ENCODE measurements at regions not wholly inside any gene's neighbourhood (a gene's known extent, or its start where the extent isn't known, plus 50 kb on each side); places are given as distances from the start of the nearest gene placed in this dataset.
"Not testable (repeated sequence)": the region's sequence is repeated elsewhere in the genome, so short reads cannot be mapped to it uniquely, and the experiment has no call there.

DNA sequence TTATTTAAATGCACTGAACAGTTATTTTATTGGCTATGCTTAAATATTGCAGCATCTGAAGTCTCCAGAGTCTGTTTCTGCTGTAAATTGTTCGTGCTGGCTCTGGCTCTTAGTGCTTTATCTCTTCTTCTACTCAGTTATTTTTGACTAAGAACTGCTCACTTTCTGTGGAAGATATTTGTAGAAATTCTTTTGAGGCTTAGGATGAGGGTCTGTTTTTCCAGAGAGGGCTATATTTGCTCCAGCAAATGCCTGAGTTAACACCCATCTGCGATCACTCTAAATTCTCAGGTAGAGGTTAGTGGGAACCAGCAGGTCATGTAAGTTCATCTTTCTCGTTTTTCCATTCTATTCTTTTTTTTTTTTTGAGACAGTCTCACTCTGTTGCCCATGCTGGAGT, 71.1 kb downstream of the ARL6IP4 start:
- TF ChIP-seq TARDBP (IDR thresholded peaks at IDR 0.05) (no peak), BHLHE40 (IDR thresholded peaks at IDR 0.05; ENCODE audit: borderline replicate concordance) (no peak), ZNF384 (IDR thresholded peaks at IDR 0.05) (no peak), CTBP1 (IDR thresholded peaks at IDR 0.05; ENCODE audit: borderline replicate concordance) (no peak), LEF1 (IDR thresholded peaks at IDR 0.05; ENCODE audit: borderline replicate concordance) (no peak), SUZ12 (IDR thresholded peaks at IDR 0.05) (no peak), SP1 (IDR thresholded peaks at IDR 0.05) (no peak), L3MBTL2 (conservative IDR thresholded peaks at IDR 0.05) (no peak), ARNT (IDR thresholded peaks at IDR 0.05) (no peak), FOXA1 (IDR thresholded peaks at IDR 0.05) (no peak), FOXM1 (IDR thresholded peaks at IDR 0.05; ENCODE audit: borderline replicate concordance) (no peak), NFRKB (IDR thresholded peaks at IDR 0.05) (no peak), HDGF (IDR thresholded peaks at IDR 0.05; ENCODE audit: borderline replicate concordance) (no peak), ELF4 (IDR thresholded peaks at IDR 0.05) (no peak), FOXK2 (IDR thresholded peaks at IDR 0.05) (no peak)
- TF ChIP-seq, protein P1, sequence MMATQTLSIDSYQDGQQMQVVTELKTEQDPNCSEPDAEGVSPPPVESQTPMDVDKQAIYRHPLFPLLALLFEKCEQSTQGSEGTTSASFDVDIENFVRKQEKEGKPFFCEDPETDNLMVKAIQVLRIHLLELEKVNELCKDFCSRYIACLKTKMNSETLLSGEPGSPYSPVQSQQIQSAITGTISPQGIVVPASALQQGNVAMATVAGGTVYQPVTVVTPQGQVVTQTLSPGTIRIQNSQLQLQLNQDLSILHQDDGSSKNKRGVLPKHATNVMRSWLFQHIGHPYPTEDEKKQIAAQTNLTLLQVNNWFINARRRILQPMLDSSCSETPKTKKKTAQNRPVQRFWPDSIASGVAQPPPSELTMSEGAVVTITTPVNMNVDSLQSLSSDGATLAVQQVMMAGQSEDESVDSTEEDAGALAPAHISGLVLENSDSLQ (IDR thresholded peaks at IDR 0.05), result no peak
- POLR2A ChIA-PET, result no interaction called here
- DNase-seq (ENCODE audit: extremely low spot score), result no peak
- CTCF ChIA-PET, result no interaction called here

DNA sequence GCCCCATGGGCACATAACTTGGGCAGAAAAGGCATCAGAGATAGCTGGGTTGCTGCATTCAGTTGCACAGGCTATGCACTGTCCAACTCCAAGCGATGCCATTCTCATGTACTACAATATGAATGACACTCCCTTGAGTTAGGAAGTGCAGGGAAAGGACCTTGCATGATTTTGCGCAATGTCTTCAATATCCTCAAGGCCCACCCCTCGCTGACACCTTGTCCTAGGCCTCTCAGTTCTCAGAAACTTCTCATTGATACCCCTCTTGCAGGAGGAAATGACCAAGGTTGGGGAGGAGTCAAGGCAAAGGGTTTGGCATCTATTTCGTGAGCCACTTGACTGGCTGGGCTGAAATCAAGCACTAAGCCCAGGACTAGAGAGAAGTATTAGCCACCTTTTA, 70.4 kb downstream of the ARL6IP4 start:
- POLR2A ChIA-PET, result no interaction called here
- no peak for TF ChIP-seq FOXK2 (IDR thresholded peaks at IDR 0.05)
- no peak for TF ChIP-seq FOXA1 (IDR thresholded peaks at IDR 0.05)
- no peak for TF ChIP-seq ZNF384 (IDR thresholded peaks at IDR 0.05)
- no peak for TF ChIP-seq HDGF (IDR thresholded peaks at IDR 0.05; ENCODE audit: borderline replicate concordance)
- TF ChIP-seq, protein P1 (IDR thresholded peaks at IDR 0.05), result no peak
- no peak for TF ChIP-seq LEF1 (IDR thresholded peaks at IDR 0.05; ENCODE audit: borderline replicate concordance)
- no peak for TF ChIP-seq BHLHE40 (IDR thresholded peaks at IDR 0.05; ENCODE audit: borderline replicate concordance)
- TF ChIP-seq L3MBTL2 (conservative IDR thresholded peaks at IDR 0.05), result no peak
- no peak for TF ChIP-seq ELF4 (IDR thresholded peaks at IDR 0.05)
- no peak for TF ChIP-seq FOXM1 (IDR thresholded peaks at IDR 0.05; ENCODE audit: borderline replicate concordance)
- TF ChIP-seq NFRKB (IDR thresholded peaks at IDR 0.05), result no peak
- no peak for TF ChIP-seq TARDBP (IDR thresholded peaks at IDR 0.05)
- TF ChIP-seq ARNT (IDR thresholded peaks at IDR 0.05), result no peak
- TF ChIP-seq SUZ12 (IDR thresholded peaks at IDR 0.05), result no peak
- TF ChIP-seq CTBP1 (IDR thresholded peaks at IDR 0.05; ENCODE audit: borderline replicate concordance), result no peak
- TF ChIP-seq SP1 (IDR thresholded peaks at IDR 0.05), result no peak
- DNase-seq (ENCODE audit: extremely low spot score), result no peak
- CTCF ChIA-PET, result no interaction called here

DNA sequence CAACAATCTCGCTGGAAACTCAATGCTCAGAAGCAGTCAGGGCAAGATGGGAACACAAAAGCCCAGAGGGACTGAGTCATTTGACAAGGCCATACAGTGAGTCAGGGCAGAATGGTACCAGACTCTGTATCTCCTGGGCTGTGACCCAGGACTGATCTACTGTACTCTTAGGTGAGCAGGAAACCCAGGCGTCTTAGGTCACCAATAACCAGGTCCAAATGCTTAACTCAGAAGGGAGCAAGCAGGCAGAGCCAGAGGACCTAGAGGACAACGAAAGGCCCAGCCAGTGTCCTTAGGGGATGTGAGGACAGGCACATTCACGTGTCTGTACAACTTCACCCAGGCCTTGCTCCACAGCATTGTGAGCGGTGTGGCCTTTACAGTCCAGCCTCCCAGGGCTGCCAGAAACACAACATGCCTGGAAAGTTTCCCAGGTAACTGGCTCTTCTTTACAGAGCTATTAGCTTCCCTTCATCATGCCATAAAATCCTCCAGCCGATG, 69.9 kb downstream of the ARL6IP4 start:
- ChIA-PET CTCF (no interaction called here), POLR2A (no interaction called here)
- no peak for DNase-seq (ENCODE audit: extremely low spot score)
- no peak for TF ChIP-seq FOXK2 (IDR thresholded peaks at IDR 0.05)
- no peak for TF ChIP-seq FOXA1 (IDR thresholded peaks at IDR 0.05)
- TF ChIP-seq, protein P1 (IDR thresholded peaks at IDR 0.05), result no peak
- no peak for TF ChIP-seq ELF4 (IDR thresholded peaks at IDR 0.05)
- no peak for TF ChIP-seq ARNT (IDR thresholded peaks at IDR 0.05)
- TF ChIP-seq SUZ12 (IDR thresholded peaks at IDR 0.05), result no peak
- no peak for TF ChIP-seq L3MBTL2 (conservative IDR thresholded peaks at IDR 0.05)
- no peak for TF ChIP-seq NFRKB (IDR thresholded peaks at IDR 0.05)
- no peak for TF ChIP-seq HDGF (IDR thresholded peaks at IDR 0.05; ENCODE audit: borderline replicate concordance)
- TF ChIP-seq SP1 (IDR thresholded peaks at IDR 0.05), result no peak
- no peak for TF ChIP-seq ZNF384 (IDR thresholded peaks at IDR 0.05)
- TF ChIP-seq BHLHE40 (IDR thresholded peaks at IDR 0.05; ENCODE audit: borderline replicate concordance), result no peak

DNA sequence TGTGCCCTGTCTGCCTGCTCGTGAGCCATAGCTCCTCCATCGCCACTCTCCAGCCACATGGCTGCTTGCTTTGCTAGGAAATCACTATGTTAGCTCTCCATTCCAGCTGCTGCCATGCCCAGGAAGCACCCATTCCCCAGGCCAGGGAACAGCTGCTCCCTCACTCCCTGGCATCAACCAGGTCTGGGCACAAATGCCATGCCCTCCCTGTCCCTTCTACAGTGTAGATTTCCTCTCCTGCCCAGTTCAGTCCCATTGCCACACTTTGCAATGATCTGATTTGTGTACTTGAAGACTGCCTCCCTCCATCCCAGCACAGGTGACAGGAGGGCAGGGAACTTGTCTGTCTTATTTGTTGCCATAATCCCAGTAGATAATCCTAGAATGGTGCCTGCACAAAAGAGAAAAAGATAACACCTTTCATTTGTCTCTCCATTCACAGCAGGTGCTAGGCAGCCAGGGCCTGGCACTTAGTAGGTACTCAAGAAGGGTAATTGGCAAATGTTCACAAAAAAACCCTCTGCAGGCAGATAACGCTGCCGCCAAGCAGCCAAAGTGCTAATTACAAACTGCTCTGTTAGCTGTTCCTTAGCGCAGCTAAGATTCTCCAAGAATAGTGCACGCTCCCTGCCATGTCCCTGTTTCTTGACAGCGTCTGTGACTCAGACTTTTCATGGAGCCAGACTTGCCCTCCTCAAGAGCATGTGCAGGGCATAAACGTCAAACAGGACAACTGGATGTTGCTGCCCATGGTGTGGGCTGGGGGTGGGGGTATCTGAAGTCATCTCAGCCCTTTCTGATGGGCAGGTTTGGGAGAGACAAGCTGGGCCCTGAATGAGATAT, 69.1 kb downstream of the ARL6IP4 start:
- POLR2A ChIA-PET, result no interaction called here
- CTCF ChIA-PET, result interaction anchor here (0.6 kb wide), 1 partner anchor 10 kb away, joined by 3 read pairs; no protein-coding TSS in a partner anchor
- no peak for DNase-seq (ENCODE audit: extremely low spot score)
- TF ChIP-seq FOXA1 (IDR thresholded peaks at IDR 0.05), result no peak
- no peak for TF ChIP-seq L3MBTL2 (conservative IDR thresholded peaks at IDR 0.05)
- no peak for TF ChIP-seq NFRKB (IDR thresholded peaks at IDR 0.05)
- TF ChIP-seq SUZ12 (IDR thresholded peaks at IDR 0.05), result no peak
- no peak for TF ChIP-seq ELF4 (IDR thresholded peaks at IDR 0.05)
- TF ChIP-seq CTBP1 (IDR thresholded peaks at IDR 0.05; ENCODE audit: borderline replicate concordance), result no peak
- TF ChIP-seq TARDBP (IDR thresholded peaks at IDR 0.05), result no peak
- TF ChIP-seq HDGF (IDR thresholded peaks at IDR 0.05; ENCODE audit: borderline replicate concordance), result no peak

DNA sequence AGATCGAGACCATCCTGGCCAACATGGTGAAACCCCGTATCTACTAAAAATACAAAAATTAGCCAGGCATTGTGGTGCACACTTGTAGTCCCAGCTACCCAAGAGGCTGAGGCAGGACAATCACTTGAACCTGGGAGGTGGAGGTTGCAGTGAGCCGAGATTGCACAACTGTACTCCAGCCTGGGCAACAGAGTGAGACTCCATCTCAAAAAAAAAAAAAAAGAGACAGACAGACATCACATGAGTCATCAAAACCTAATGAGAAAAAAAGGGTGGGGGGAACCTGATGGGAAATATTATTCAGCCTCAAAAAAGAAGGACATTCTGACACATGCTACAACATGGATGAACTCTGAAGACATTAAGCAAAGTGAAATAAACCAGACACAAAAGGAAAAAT, 67.4 kb downstream of the ARL6IP4 start:
- DNase-seq (ENCODE audit: extremely low spot score); POLR2A ChIA-PET; CTCF ChIA-PET: not testable (repeated sequence)

DNA sequence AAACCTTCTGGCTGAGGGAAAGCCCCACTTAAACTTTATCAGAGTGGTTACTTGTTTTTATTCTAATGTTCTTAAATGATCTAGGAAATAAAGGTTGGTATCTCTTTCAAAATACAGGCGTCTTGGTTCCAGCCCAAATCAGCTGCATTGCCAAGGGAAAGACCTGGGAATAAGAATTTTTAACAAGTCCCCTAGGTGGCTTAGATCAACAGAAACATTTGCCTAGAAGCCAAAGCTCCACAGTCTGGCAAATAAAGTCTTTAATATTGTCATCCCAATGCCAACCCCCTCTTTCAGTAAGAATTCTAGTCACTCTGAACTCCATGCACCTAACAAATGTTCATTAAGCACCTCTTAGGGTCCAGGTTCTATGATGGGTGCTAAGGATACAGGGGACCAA, 66.8 kb downstream of the ARL6IP4 start:
- ChIA-PET CTCF (interaction anchor here (0.6 kb wide), 1 partner anchor 1915 kb away, joined by 4 read pairs; no protein-coding TSS in a partner anchor), POLR2A (no interaction called here)
- TF ChIP-seq FOXK2 (IDR thresholded peaks at IDR 0.05) (no peak), ELF4 (IDR thresholded peaks at IDR 0.05) (no peak), FOXM1 (IDR thresholded peaks at IDR 0.05; ENCODE audit: borderline replicate concordance) (no peak), BHLHE40 (IDR thresholded peaks at IDR 0.05; ENCODE audit: borderline replicate concordance) (no peak), ZNF384 (IDR thresholded peaks at IDR 0.05) (no peak), LEF1 (IDR thresholded peaks at IDR 0.05; ENCODE audit: borderline replicate concordance) (no peak), TARDBP (IDR thresholded peaks at IDR 0.05) (no peak), ARNT (IDR thresholded peaks at IDR 0.05) (no peak), HDGF (IDR thresholded peaks at IDR 0.05; ENCODE audit: borderline replicate concordance) (no peak), FOXA1 (IDR thresholded peaks at IDR 0.05) (no peak), SP1 (IDR thresholded peaks at IDR 0.05) (no peak), SUZ12 (IDR thresholded peaks at IDR 0.05) (no peak)
- TF ChIP-seq, protein P1 (IDR thresholded peaks at IDR 0.05), result no peak
- no peak for DNase-seq (ENCODE audit: extremely low spot score)

Measured in HEK293T (cell line).